OCI-LY3 (cell line): ENCODE measurements at regions not wholly inside any gene's neighbourhood (a gene's known extent, or its start where the extent isn't known, plus 50 kb on each side); places are given as distances from the start of the nearest gene placed in this dataset.

Experiments
- CTCF ChIP-seq: fragments of 200-600, 300-600 bp; sonication (generic); IDR thresholded peaks from 2 replicates; pipeline ENCODE4 v1.5.1; 2014; ENCODE audit warnings: antibody characterized with exemption, low read length, low read depth
- EZH2phosphoT487 ChIP-seq: fragments of 200-600 bp; shearing (Covaris generic); IDR thresholded peaks from 2 replicates; pipeline ENCODE4 v1.6.1; 2018; ENCODE audit warnings: antibody characterized with exemption, mixed run types, low read depth

DNA sequence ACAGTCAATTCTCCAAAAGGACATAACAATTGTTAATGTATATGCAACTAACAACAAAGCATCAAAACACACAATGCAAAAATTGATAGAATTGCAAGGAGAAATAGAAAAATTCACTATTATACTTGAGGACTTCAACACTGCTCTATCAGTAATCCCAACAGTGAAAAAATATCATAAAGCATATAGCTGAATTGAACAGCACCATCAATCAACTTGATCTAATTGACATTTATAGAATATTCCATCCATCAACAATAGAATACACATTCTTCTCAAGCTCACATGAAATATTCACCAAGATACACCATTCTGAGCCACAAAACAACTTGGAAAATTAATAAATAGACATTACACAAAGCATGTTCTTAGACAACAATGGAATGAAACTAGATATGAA, 60.1 kb upstream of the ASXL3 start:
- TF ChIP-seq CTCF (no peak), EZH2phosphoT487 (no peak)
